Activated CD4-positive, alpha-beta memory T cell treated with anti-CD3 and anti-CD28 coated beads for 36 hours (primary cell): ENCODE measurements at regions not wholly inside any gene's neighbourhood (a gene's known extent, or its start where the extent isn't known, plus 50 kb on each side); places are given as distances from the start of the nearest gene placed in this dataset.
"Not testable (repeated sequence)": the region's sequence is repeated elsewhere in the genome, so short reads cannot be mapped to it uniquely, and the experiment has no call there.

Source experiments
- CTCF ChIA-PET: fragments of 350-600 bp; sonication (Branson Sonifier 250); formaldehyde crosslinking; loops from one replicate; lab custom pipeline; 2021; ENCODE audit warnings: antibody characterized with exemption, inconsistent platforms; lab: Charles Lee
- POLR2A ChIA-PET: fragments of 350-600 bp; sonication (Branson Sonifier 250); formaldehyde crosslinking; loops from one replicate; lab custom pipeline; 2021; ENCODE audit warnings: antibody characterized with exemption; lab: Charles Lee
- DNase-seq: peaks from one replicate; pipeline ENCODE4 v3.0.0-alpha.2; 2020
- H3K27ac Mint-ChIP-seq: one replicate; pipeline ENCODE4 v1.8.0; 2021; ENCODE audit warnings: mixed read lengths
- H3K27me3 Mint-ChIP-seq: one replicate; pipeline ENCODE4 v1.8.0; 2021; ENCODE audit warnings: mixed read lengths
- H3K36me3 Mint-ChIP-seq: one replicate; pipeline ENCODE4 v1.8.0; 2021; ENCODE audit warnings: mixed read lengths
- H3K4me1 Mint-ChIP-seq: one replicate; pipeline ENCODE4 v1.8.0; 2021; ENCODE audit warnings: low read depth, mixed read lengths
- H3K4me3 Mint-ChIP-seq: one replicate; pipeline ENCODE4 v1.8.0; 2021; ENCODE audit warnings: mild to moderate bottlenecking, mixed read lengths
- H3K9me3 Mint-ChIP-seq: one replicate; pipeline ENCODE4 v1.8.0; 2021; ENCODE audit warnings: mixed read lengths
- intact Hi-C: fragments of 100-400 bp; cut with micrococcal nuclease; formaldehyde crosslinking; loops from one replicate; pipeline ENCODE4 v1.15.1; 2023

GRCh38 chr10:30730306-30730705 lies 100.8 kb upstream of the LYZL2 start:
- no peak for DNase-seq
- H3K4me3 Mint-ChIP-seq = no peak overlapping the region
- POLR2A ChIA-PET = no interaction called here
- no peaks in the 10 kb centered on the region for H3K9me3 Mint-ChIP-seq
- H3K36me3 Mint-ChIP-seq = no peaks in the 10 kb centered on the region
- intact Hi-C loops = no loop called here
- peaks cover 8% of the 10 kb centered on the region for H3K4me1 Mint-ChIP-seq
- no peak overlapping the region for H3K27ac Mint-ChIP-seq
- CTCF ChIA-PET = interaction anchor here (1.2 to 1.3 kb wide), 2 partner anchors 22 to 353 kb away, joined by 3 to 4 read pairs; no protein-coding TSS in a partner anchor
- peaks cover 2% of the 10 kb centered on the region for H3K27me3 Mint-ChIP-seq

- peaks cover 7% of the 10 kb centered on the region for H3K4me1 Mint-ChIP-seq
- intact Hi-C loops = no loop called here
- H3K27me3 Mint-ChIP-seq = no peaks in the 10 kb centered on the region
- no peak for DNase-seq
- no peak overlapping the region for H3K27ac Mint-ChIP-seq
- H3K4me3 Mint-ChIP-seq = no peak overlapping the region
- CTCF ChIA-PET = interaction anchor here (1.3 to 1.9 kb wide), 2 partner anchors 41 to 355 kb away, joined by 4 to 5 read pairs; no protein-coding TSS in a partner anchor
- no peaks in the 10 kb centered on the region for H3K9me3 Mint-ChIP-seq
- POLR2A ChIA-PET = no interaction called here
- H3K36me3 Mint-ChIP-seq = no peaks in the 10 kb centered on the region
Observed at GRCh38 chr10:30728766-30729165, 99.2 kb upstream of the LYZL2 start.

GRCh38 chr10:30728127-30728526 lies 98.6 kb upstream of the LYZL2 start:
- H3K27me3 Mint-ChIP-seq = no peaks in the 10 kb centered on the region
- H3K4me3 Mint-ChIP-seq = no peak overlapping the region
- no peaks in the 10 kb centered on the region for H3K9me3 Mint-ChIP-seq
- intact Hi-C loops = no loop called here
- ChIA-PET POLR2A (no interaction called here), CTCF (interaction anchor here (0.7 to 1.9 kb wide), 3 partner anchors 40 to 1041 kb away, joined by 3 to 5 read pairs (median 3); no protein-coding TSS in a partner anchor)
- DNase-seq = no peak
- peaks cover 7% of the 10 kb centered on the region for H3K4me1 Mint-ChIP-seq
- H3K27ac Mint-ChIP-seq = no peak overlapping the region
- no peaks in the 10 kb centered on the region for H3K36me3 Mint-ChIP-seq

- intact Hi-C loops = loop anchor here (2.0 kb wide), 2 partner anchors 57 to 1081 kb away; no protein-coding TSS in a partner anchor
- POLR2A ChIA-PET = no interaction called here
Observed at GRCh38 chr10:30727524-30727923, 98.0 kb upstream of the LYZL2 start.

GRCh38 chr10:30726783-30727414 lies 97.3 kb upstream of the LYZL2 start:
- H3K4me1 Mint-ChIP-seq, H3K27me3 Mint-ChIP-seq, POLR2A ChIA-PET, H3K36me3 Mint-ChIP-seq, H3K27ac Mint-ChIP-seq, H3K9me3 Mint-ChIP-seq, H3K4me3 Mint-ChIP-seq: not testable (repeated sequence)
- intact Hi-C loops = loop anchor here (2.0 kb wide), 2 partner anchors 58 to 1082 kb away; no protein-coding TSS in a partner anchor
- CTCF ChIA-PET = interaction anchor here (0.9 to 1.5 kb wide), 8 partner anchors 11 to 1127 kb away, joined by 3 to 4 read pairs (median 3); no protein-coding TSS in a partner anchor
- peak; percentile 88 for DNase-seq

More at GRCh38 chr10:30727524-30727923, 98.0 kb upstream of the LYZL2 start:
- Mint-ChIP-seq H3K4me1 (peaks cover 7% of the 10 kb centered on the region), H3K4me3 (no peak overlapping the region), H3K27me3 (no peaks in the 10 kb centered on the region), H3K27ac (no peak overlapping the region), H3K9me3 (no peaks in the 10 kb centered on the region), H3K36me3 (no peaks in the 10 kb centered on the region)
- DNase-seq = no peak
- CTCF ChIA-PET = interaction anchor here (1.2 to 1.5 kb wide), 4 partner anchors 11 to 1127 kb away, joined by 3 to 4 read pairs (median 3); no protein-coding TSS in a partner anchor

GRCh38 chr10:30725661-30726060 lies 96.1 kb upstream of the LYZL2 start:
- Mint-ChIP-seq H3K36me3 (no peaks in the 10 kb centered on the region), H3K4me1 (peaks cover 7% of the 10 kb centered on the region), H3K27ac (no peak overlapping the region), H3K9me3 (no peaks in the 10 kb centered on the region), H3K27me3 (no peaks in the 10 kb centered on the region), H3K4me3 (no peak overlapping the region)
- intact Hi-C loops = loop anchor here (2.0 kb wide), 2 partner anchors 59 to 1083 kb away; no protein-coding TSS in a partner anchor
- ChIA-PET POLR2A (no interaction called here), CTCF (interaction anchor here (0.6 to 1.1 kb wide), 3 partner anchors 143 to 1045 kb away, joined by 3 to 4 read pairs (median 4); no protein-coding TSS in a partner anchor)
- DNase-seq = no peak

GRCh38 chr10:30724296-30724695 lies 94.7 kb upstream of the LYZL2 start:
- POLR2A ChIA-PET = no interaction called here
- intact Hi-C loops = no loop called here
- H3K27ac Mint-ChIP-seq = no peak overlapping the region
- no peak for DNase-seq
- H3K4me1 Mint-ChIP-seq = peaks cover 7% of the 10 kb centered on the region
- H3K27me3 Mint-ChIP-seq = no peaks in the 10 kb centered on the region
- CTCF ChIA-PET = interaction anchor here (1.3 to 3.7 kb wide), 2 partner anchors 24 to 37 kb away, joined by 3 to 15 read pairs; no protein-coding TSS in a partner anchor
- no peaks in the 10 kb centered on the region for H3K9me3 Mint-ChIP-seq
- H3K36me3 Mint-ChIP-seq = no peaks in the 10 kb centered on the region
- H3K4me3 Mint-ChIP-seq = no peak overlapping the region

- intact Hi-C loops = no loop called here
- no peak overlapping the region for H3K27ac Mint-ChIP-seq
- POLR2A ChIA-PET = no interaction called here
Observed at GRCh38 chr10:30722956-30723620, 93.5 kb upstream of the LYZL2 start.

GRCh38 chr10:30719832-30720231 lies 90.3 kb upstream of the LYZL2 start:
- Mint-ChIP-seq H3K9me3 (no peaks in the 10 kb centered on the region), H3K36me3 (peaks cover under 1% of the 10 kb centered on the region), H3K4me1 (peaks cover 13% of the 10 kb centered on the region), H3K27me3 (no peaks in the 10 kb centered on the region), H3K4me3 (no peak overlapping the region), H3K27ac (no peak overlapping the region)
- intact Hi-C loops = no loop called here
- ChIA-PET POLR2A (no interaction called here), CTCF (interaction anchor here (0.8 to 4.5 kb wide), 5 partner anchors 11 to 129 kb away, joined by 3 to 65 read pairs (median 22); no protein-coding TSS in a partner anchor)
- no peak for DNase-seq

More at GRCh38 chr10:30722956-30723620, 93.5 kb upstream of the LYZL2 start:
- CTCF ChIA-PET = interaction anchor here (0.6 to 3.7 kb wide), 4 partner anchors 25 to 64 kb away, joined by 3 to 15 read pairs (median 5); no protein-coding TSS in a partner anchor
- DNase-seq = no peak
- Mint-ChIP-seq H3K4me1 (peaks cover 7% of the 10 kb centered on the region), H3K4me3 (no peak overlapping the region), H3K27me3 (no peaks in the 10 kb centered on the region), H3K36me3 (no peaks in the 10 kb centered on the region), H3K9me3 (no peaks in the 10 kb centered on the region)

- Mint-ChIP-seq H3K9me3 (peaks cover 18% of the 10 kb centered on the region), H3K4me3 (no peak overlapping the region), H3K4me1 (peaks cover 33% of the 10 kb centered on the region), H3K36me3 (peaks cover 28% of the 10 kb centered on the region), H3K27ac (no peak overlapping the region), H3K27me3 (no peaks in the 10 kb centered on the region)
- intact Hi-C loops = loop anchor here (10.0 kb wide), 2 partner anchors 1045 to 1215 kb away; partner anchors contain the start of gene ARHGAP12
- POLR2A ChIA-PET = no interaction called here
- no peak for DNase-seq
- CTCF ChIA-PET = interaction anchor here (2.9 to 3.0 kb wide), 2 partner anchors 9 to 23 kb away, joined by 10 to 16 read pairs; no protein-coding TSS in a partner anchor
Observed at GRCh38 chr10:30709700-30710358, 80.3 kb upstream of the LYZL2 start.

GRCh38 chr10:30709229-30709628 lies 79.7 kb upstream of the LYZL2 start:
- Mint-ChIP-seq H3K27me3 (no peaks in the 10 kb centered on the region), H3K9me3 (peaks cover 12% of the 10 kb centered on the region), H3K4me1 (peaks cover 36% of the 10 kb centered on the region), H3K36me3 (peaks cover 29% of the 10 kb centered on the region), H3K4me3 (no peak overlapping the region), H3K27ac (no peak overlapping the region)
- peak; percentile 30 for DNase-seq
- ChIA-PET POLR2A (no interaction called here), CTCF (interaction anchor here (0.9 to 3.0 kb wide), 4 partner anchors 9 to 70 kb away, joined by 3 to 16 read pairs (median 7); no protein-coding TSS in a partner anchor)
- intact Hi-C loops = loop anchor here (10.0 kb wide), 2 partner anchors 1046 to 1216 kb away; partner anchors contain the start of gene ARHGAP12
